ENCODE measurements at regions not wholly inside any gene's neighbourhood (a gene's known extent, or its start where the extent isn't known, plus 50 kb on each side); places are given as distances from the start of the nearest gene placed in this dataset.

- TF ChIP-seq, protein P1, sequence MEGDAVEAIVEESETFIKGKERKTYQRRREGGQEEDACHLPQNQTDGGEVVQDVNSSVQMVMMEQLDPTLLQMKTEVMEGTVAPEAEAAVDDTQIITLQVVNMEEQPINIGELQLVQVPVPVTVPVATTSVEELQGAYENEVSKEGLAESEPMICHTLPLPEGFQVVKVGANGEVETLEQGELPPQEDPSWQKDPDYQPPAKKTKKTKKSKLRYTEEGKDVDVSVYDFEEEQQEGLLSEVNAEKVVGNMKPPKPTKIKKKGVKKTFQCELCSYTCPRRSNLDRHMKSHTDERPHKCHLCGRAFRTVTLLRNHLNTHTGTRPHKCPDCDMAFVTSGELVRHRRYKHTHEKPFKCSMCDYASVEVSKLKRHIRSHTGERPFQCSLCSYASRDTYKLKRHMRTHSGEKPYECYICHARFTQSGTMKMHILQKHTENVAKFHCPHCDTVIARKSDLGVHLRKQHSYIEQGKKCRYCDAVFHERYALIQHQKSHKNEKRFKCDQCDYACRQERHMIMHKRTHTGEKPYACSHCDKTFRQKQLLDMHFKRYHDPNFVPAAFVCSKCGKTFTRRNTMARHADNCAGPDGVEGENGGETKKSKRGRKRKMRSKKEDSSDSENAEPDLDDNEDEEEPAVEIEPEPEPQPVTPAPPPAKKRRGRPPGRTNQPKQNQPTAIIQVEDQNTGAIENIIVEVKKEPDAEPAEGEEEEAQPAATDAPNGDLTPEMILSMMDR (IDR thresholded peaks at IDR 0.05) = no peak
- TF ChIP-seq POLR2AphosphoS5 (IDR thresholded peaks at IDR 0.05; ENCODE audit: insufficient read depth in 1 of 2, low read depth in 1 of 2) = no peak
- TF ChIP-seq POLR2A (IDR thresholded peaks at IDR 0.05) = no peak
- no peaks in the 10 kb centered on the region for H3K27me3 ChIP-seq
- DNase-seq (ENCODE audit: extremely low spot score in 2 of 2) = no peak
- no peaks in the 10 kb centered on the region for H3K4me1 ChIP-seq
- H3K27ac ChIP-seq = no peak overlapping the region
- no peaks in the 10 kb centered on the region for H3K9me3 ChIP-seq
- intact Hi-C loops (cut with DNase I) = loop anchor here (1.0 kb wide), 1 partner anchor 17 kb away; no protein-coding TSS in a partner anchor
- no peak overlapping the region for H3K4me3 ChIP-seq
- no peaks in the 10 kb centered on the region for H3K36me3 ChIP-seq
Observed at GRCh38 chr22:22741843-22742242, 97.4 kb downstream of the GGTLC2 start.

DNA sequence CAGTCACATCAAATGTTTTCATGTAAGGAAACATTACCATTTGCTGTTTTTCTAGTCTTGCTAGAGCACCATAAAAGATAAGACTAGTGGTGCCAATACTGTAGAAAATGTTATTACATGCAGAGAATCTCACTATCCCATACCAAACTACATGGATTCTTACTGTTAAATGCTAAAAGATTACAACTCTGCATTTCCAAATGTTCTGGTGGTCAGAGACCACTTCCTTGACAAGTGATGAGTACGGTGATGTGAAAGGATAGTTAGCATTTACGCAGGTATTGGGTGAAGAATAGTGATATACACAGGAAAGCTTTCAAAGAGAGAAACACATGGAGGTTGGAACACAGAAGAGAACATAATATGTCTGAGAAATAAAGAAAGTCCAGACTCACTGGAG lies 98.2 kb downstream of the GGTLC2 start:
- Histone ChIP-seq H3K27ac (no peak overlapping the region), H3K4me3 (no peak overlapping the region), H3K27me3 (no peaks in the 10 kb centered on the region), H3K9me3 (no peaks in the 10 kb centered on the region), H3K4me1 (no peaks in the 10 kb centered on the region), H3K36me3 (no peaks in the 10 kb centered on the region)
- intact Hi-C loops (cut with DNase I) = loop anchor here (1.0 kb wide), 1 partner anchor 17 kb away; no protein-coding TSS in a partner anchor
- TF ChIP-seq POLR2AphosphoS5 (IDR thresholded peaks at IDR 0.05; ENCODE audit: insufficient read depth in 1 of 2, low read depth in 1 of 2) = no peak
- TF ChIP-seq, protein P1 (IDR thresholded peaks at IDR 0.05) = no peak
- no peak for TF ChIP-seq POLR2A (IDR thresholded peaks at IDR 0.05)
- no peak for DNase-seq (ENCODE audit: extremely low spot score in 2 of 2)

DNA sequence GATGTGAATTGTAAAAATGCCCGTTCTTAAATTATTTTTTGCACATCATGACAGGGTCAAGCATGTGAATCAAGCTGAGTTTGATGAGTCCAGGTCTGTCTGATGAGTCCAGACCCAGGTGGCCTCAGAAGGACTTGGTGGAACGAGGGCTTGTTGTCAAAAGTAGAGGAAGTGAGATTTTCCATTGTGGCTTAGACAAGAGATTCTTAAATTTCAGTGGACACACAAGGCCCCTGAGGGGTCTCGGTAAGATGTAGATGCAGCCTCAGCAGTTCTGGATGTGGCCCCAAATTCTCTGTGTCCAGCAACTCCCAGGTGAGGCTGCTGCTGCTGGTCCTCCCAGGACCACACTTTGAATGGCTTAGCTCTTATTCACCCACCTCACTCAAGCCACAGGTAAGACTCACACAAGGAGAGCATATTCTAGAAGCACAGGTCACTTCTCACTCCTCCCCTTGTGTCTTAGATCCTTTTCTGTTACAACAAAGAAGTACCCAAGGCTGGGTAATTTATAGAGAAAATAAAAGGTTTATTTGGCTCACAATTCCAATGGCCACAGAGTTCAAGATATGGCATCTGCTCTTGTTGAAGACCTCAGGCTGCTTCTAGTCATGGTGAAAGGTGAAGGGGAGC lies 98.8 kb downstream of the GGTLC2 start:
- Histone ChIP-seq H3K27ac (no peak overlapping the region), H3K4me3 (no peak overlapping the region), H3K36me3 (no peaks in the 10 kb centered on the region), H3K4me1 (no peaks in the 10 kb centered on the region), H3K9me3 (no peaks in the 10 kb centered on the region), H3K27me3 (no peaks in the 10 kb centered on the region)
- intact Hi-C loops (cut with DNase I) = no loop called here
- TF ChIP-seq POLR2A (IDR thresholded peaks at IDR 0.05) = no peak
- no peak for TF ChIP-seq POLR2AphosphoS5 (IDR thresholded peaks at IDR 0.05; ENCODE audit: insufficient read depth in 1 of 2, low read depth in 1 of 2)
- TF ChIP-seq, protein P1 (IDR thresholded peaks at IDR 0.05) = no peak
- peak in 1 of 2 donors; percentile 54 for DNase-seq (ENCODE audit: extremely low spot score in 2 of 2)

DNA sequence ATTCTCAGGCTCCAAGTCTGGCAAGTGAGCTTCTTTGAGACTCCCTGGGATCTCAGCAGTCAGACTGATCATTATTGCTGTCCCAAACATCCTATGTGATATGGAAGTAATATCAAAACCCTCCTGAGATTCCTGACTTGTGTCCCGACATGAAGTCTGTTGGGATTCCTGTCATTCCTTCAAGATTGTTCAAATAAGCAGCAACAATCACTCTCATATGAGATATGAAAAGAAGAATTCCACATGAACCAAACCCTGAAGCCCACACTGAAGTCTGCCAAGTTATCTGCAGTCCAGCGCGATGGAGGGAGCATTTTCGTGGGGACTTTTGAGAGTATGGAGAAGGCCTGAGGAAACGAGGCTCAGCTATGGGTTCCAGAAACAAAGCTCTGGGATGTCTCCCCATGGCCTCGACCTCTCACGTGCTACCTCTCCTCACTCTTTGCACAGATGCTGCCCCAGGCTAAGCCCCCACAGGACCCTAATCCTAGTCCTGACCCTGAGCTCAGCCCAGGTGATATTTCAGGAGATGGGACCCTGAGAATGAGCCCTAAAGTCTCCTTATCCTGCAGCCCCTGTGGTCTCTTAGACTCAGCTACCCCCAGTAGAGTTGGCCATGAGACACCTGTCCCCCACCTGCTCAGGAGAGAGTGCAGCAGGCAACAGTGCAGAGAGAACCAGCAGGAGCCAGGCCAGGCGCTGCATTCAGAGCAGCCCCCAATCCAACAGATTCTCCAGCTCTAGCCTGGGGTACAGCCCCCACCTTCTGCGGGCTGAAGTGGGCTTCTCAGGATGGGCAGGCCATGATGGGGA lies 100.2 kb downstream of the GGTLC2 start:
- no peak overlapping the region for H3K27ac ChIP-seq
- intact Hi-C loops (cut with DNase I) = no loop called here
- H3K36me3 ChIP-seq = no peaks in the 10 kb centered on the region
- TF ChIP-seq, protein P1 (IDR thresholded peaks at IDR 0.05) = no peak
- TF ChIP-seq POLR2A (IDR thresholded peaks at IDR 0.05) = no peak
- TF ChIP-seq POLR2AphosphoS5 (IDR thresholded peaks at IDR 0.05; ENCODE audit: insufficient read depth in 1 of 2, low read depth in 1 of 2) = no peak
- H3K4me3 ChIP-seq = no peak overlapping the region
- H3K27me3 ChIP-seq = no peaks in the 10 kb centered on the region
- H3K4me1 ChIP-seq = no peaks in the 10 kb centered on the region
- no peaks in the 10 kb centered on the region for H3K9me3 ChIP-seq
- DNase-seq (ENCODE audit: extremely low spot score in 2 of 2) = peak; percentile 56 to 72
